ENCODE measurements at regions not wholly inside any gene's neighbourhood (a gene's known extent, or its start where the extent isn't known, plus 50 kb on each side); places are given as distances from the start of the nearest gene placed in this dataset.
"Not testable (repeated sequence)": the region's sequence is repeated elsewhere in the genome, so short reads cannot be mapped to it uniquely, and the experiment has no call there.

DNA sequence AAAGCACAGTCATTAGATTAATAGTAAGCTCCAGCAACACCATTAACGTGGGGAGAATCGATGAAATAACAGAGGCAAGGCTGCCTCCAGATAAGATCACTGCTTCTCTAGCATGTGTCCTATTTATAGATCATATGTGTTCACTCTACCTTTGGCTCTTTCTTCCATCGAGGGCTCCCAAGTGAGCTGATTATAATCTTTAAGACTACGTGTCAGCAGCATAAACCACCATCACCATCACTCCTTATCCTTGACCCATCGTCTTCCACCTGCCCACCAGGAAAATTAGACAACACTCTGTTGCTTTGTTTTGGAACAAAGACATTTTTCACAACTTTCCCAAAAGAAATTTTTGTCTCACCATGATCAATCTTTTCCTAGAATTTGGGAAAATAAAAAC is 71.2 kb upstream of the CARD11 start:
- no peaks in the 10 kb centered on the region for H3K36me3 ChIP-seq
- no peak overlapping the region for H3K4me3 ChIP-seq (ENCODE audit: low read depth, low read length)
- H3K9me3 ChIP-seq (ENCODE audit: severe bottlenecking): peaks cover 3% of the 10 kb centered on the region
- no peak overlapping the region for H3K27ac ChIP-seq
- peaks cover 12% of the 10 kb centered on the region for H3K27me3 ChIP-seq (ENCODE audit: insufficient read depth, low read depth, severe bottlenecking)
- TF ChIP-seq, protein P1, sequence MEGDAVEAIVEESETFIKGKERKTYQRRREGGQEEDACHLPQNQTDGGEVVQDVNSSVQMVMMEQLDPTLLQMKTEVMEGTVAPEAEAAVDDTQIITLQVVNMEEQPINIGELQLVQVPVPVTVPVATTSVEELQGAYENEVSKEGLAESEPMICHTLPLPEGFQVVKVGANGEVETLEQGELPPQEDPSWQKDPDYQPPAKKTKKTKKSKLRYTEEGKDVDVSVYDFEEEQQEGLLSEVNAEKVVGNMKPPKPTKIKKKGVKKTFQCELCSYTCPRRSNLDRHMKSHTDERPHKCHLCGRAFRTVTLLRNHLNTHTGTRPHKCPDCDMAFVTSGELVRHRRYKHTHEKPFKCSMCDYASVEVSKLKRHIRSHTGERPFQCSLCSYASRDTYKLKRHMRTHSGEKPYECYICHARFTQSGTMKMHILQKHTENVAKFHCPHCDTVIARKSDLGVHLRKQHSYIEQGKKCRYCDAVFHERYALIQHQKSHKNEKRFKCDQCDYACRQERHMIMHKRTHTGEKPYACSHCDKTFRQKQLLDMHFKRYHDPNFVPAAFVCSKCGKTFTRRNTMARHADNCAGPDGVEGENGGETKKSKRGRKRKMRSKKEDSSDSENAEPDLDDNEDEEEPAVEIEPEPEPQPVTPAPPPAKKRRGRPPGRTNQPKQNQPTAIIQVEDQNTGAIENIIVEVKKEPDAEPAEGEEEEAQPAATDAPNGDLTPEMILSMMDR (IDR thresholded peaks at IDR 0.05; ENCODE audit: low read depth, low read length): no peak
- no peak for DNase-seq

DNA sequence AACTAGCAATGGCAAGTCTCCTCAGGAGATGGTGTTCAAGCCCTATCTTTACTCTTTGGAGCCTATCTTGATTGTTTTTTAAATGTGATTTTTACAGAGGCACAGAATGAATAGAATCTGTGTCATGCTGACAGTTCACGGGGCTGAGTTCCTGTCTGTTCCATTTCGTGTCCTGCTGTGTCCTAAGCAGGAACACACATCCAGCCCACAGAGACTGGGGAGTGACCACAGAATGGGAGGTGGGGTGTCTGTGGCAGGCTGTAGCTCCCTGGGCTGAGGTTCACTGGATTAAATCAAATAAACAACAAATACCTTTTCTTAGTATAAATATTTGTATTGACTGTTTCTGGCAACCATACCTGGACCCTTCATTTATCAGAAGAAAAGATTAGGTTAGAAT is 73.4 kb upstream of the CARD11 start:
- no peaks in the 10 kb centered on the region for H3K36me3 ChIP-seq
- H3K27ac ChIP-seq: no peak overlapping the region
- peaks cover 9% of the 10 kb centered on the region for H3K9me3 ChIP-seq (ENCODE audit: severe bottlenecking)
- TF ChIP-seq, protein P1 (IDR thresholded peaks at IDR 0.05; ENCODE audit: low read depth, low read length): no peak
- no peak for DNase-seq
- H3K27me3 ChIP-seq (ENCODE audit: insufficient read depth, low read depth, severe bottlenecking): peaks cover 11% of the 10 kb centered on the region
- no peak overlapping the region for H3K4me3 ChIP-seq (ENCODE audit: low read depth, low read length)

DNA sequence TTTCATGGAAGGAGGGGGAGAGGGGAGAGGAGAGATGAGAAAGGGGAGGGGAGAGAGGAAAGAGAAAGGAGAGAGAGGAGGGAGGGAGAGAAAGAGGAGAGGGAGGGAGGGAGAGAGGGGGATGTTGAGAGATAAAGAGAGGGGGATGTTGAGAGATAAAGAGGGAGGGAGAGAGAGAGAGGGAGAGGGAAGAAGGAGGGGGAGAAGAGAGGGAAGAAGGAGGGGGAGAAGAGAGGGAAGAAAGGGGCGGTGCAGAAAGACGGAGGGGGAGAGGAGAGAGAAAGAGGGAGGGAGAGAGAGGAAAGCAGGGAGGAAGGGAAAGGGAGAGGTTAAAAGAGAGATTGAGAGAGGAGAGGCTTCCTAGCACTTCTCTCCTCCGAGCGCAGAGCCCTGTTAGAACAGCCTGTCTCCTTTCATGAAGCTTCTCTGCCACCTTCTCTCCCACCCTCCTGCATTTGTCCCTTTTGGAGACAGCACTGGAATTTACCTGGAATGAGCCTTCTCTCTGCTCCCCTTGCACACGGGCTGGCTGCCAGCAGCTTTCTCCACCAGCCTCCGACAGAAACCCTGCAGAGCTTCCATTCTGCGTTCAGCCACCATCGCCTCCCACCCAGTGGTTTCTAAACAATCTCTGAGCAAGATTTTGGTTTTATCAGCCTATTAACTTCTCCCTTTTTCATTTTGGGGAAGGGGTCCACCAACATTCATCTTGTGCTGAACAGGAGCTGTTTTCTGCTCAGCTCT is 74.0 kb upstream of the CARD11 start:
- no peak for DNase-seq
- TF ChIP-seq, protein P1 (IDR thresholded peaks at IDR 0.05; ENCODE audit: low read depth, low read length): no peak
- no peak overlapping the region for H3K27ac ChIP-seq
- no peaks in the 10 kb centered on the region for H3K36me3 ChIP-seq
- peaks cover 9% of the 10 kb centered on the region for H3K9me3 ChIP-seq (ENCODE audit: severe bottlenecking)
- peaks cover 11% of the 10 kb centered on the region for H3K27me3 ChIP-seq (ENCODE audit: insufficient read depth, low read depth, severe bottlenecking)
- no peak overlapping the region for H3K4me3 ChIP-seq (ENCODE audit: low read depth, low read length)

DNA sequence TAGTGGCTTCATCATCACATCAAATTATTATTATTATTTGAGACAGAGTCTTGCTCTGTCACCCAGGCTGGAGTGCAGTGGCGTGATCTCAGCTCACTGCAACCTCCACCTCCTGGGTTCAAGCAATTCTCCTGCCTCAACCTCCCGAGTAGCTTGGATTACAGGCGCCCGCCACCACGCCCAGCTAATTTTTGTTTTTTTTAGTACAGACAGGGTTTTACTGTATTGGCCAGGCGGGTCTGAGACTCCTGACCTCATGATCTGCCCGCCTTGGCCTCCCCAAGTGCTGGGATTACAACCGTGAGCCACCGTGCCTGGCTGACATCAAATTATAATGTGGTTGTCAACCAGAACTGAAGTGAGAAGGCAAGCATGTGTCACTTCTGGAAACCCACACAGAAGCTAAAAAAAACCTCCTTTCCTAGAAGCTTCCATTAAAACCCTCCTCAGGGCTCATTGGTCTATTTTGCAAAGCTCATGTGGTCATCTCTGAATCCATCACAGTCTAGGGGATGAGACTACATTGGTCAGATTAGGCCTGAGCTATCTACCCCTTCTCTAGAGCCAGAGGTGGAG is 75.8 kb upstream of the CARD11 start:
- H3K9me3 ChIP-seq (ENCODE audit: severe bottlenecking); DNase-seq; H3K27ac ChIP-seq; H3K4me3 ChIP-seq (ENCODE audit: low read depth, low read length); H3K36me3 ChIP-seq: not testable (repeated sequence)
- H3K27me3 ChIP-seq (ENCODE audit: insufficient read depth, low read depth, severe bottlenecking): peaks cover 11% of the 10 kb centered on the region

DNA sequence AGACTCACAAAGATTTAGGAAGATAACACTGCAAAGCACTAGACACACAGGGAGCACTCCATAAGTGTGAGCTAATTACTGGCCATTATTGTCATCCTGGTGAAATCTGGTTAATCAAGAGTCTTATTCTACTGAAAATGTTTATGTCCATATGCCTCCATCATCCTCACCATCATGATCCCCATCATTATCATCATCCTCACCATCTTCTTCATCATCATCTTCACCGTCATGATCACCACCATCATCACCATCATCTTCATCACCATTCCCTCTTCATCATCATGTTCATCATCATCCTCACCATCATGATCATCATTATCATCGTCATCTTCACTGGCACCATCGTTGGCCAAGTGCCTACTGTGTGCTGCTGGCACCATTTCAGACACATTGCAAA is 76.3 kb upstream of the CARD11 start:
- H3K9me3 ChIP-seq (ENCODE audit: severe bottlenecking): peaks cover 6% of the 10 kb centered on the region
- peaks cover 11% of the 10 kb centered on the region for H3K27me3 ChIP-seq (ENCODE audit: insufficient read depth, low read depth, severe bottlenecking)
- no peaks in the 10 kb centered on the region for H3K36me3 ChIP-seq
- DNase-seq: no peak
- no peak overlapping the region for H3K4me3 ChIP-seq (ENCODE audit: low read depth, low read length)
- TF ChIP-seq, protein P1 (IDR thresholded peaks at IDR 0.05; ENCODE audit: low read depth, low read length): no peak
- H3K27ac ChIP-seq: no peak overlapping the region

DNA sequence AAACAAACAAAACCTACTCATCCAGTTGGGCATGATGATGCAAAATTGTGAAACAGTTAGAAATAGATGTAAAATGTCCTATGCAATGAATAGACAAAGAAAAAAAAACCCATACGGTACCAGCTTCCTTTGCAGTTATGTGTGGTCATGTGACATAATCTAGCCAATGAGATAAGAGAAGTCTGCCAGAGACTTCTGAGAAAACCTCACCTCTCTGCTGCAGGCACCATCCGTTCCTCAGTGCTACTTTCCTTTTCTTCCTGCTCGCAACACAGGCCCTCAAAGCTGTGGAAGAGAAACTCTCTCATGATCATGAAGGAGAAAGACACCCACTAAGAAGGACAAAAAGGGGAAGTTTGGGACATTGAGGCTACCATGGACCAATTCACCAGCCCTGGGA is 76.8 kb upstream of the CARD11 start:
- H3K9me3 ChIP-seq (ENCODE audit: severe bottlenecking): peaks cover 6% of the 10 kb centered on the region
- TF ChIP-seq, protein P1 (IDR thresholded peaks at IDR 0.05; ENCODE audit: low read depth, low read length): no peak
- no peak for DNase-seq
- no peak overlapping the region for H3K27ac ChIP-seq
- no peak overlapping the region for H3K4me3 ChIP-seq (ENCODE audit: low read depth, low read length)
- no peaks in the 10 kb centered on the region for H3K36me3 ChIP-seq
- H3K27me3 ChIP-seq (ENCODE audit: insufficient read depth, low read depth, severe bottlenecking): peaks cover 11% of the 10 kb centered on the region
